ENCODE measurements at regions not wholly inside any gene's neighbourhood (a gene's known extent, or its start where the extent isn't known, plus 50 kb on each side); places are given as distances from the start of the nearest gene placed in this dataset.

GRCh38 chr10:64385355-64385754 lies 864.2 kb downstream of the REEP3 start:
- no peak for TF ChIP-seq CTCF (IDR thresholded peaks at IDR 0.05; ENCODE audit: low read depth, low read length)
- no peak for TF ChIP-seq EZH2phosphoT487 (IDR thresholded peaks at IDR 0.05; ENCODE audit: low read depth)
